ENCODE measurements at regions not wholly inside any gene's neighbourhood (a gene's known extent, or its start where the extent isn't known, plus 50 kb on each side); places are given as distances from the start of the nearest gene placed in this dataset.

DNA sequence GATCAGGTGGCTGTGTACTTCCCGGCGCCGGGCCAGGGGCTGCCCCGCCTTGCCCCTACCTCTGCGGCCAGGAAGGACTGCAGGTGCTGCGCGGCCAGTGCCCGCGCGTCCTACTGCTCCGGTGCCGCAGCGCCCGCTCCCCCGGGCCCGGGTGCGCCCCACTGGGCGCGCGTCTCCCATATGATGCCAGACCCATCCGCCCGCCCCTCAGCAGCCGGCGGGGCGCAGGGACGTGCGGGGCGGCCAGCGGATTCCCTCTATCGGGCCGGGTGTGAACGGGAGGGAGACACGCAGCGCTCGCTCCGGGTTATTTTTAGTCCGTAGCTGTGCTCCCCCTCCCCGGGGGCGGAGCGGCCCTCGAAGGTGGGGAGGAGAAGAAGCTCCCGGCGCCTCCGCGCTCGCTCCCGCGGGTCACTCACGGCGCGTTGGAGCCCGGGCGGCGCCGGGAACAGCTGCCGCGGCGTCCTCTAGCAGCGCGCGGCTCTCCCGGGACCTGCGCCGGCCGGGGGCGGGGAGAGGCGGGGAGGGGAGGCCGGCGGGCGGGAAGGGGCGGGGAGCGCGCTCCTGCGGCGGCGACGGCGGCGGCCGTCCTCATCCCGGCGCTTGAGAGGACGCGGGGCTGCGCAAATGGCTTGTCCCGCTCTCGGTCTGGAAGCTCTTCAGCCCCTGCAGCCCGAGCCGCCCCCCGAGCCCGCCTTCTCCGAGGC lies 103.6 kb downstream of the UCHL1 start:
- DNase-seq, result peak; percentile 61

DNA sequence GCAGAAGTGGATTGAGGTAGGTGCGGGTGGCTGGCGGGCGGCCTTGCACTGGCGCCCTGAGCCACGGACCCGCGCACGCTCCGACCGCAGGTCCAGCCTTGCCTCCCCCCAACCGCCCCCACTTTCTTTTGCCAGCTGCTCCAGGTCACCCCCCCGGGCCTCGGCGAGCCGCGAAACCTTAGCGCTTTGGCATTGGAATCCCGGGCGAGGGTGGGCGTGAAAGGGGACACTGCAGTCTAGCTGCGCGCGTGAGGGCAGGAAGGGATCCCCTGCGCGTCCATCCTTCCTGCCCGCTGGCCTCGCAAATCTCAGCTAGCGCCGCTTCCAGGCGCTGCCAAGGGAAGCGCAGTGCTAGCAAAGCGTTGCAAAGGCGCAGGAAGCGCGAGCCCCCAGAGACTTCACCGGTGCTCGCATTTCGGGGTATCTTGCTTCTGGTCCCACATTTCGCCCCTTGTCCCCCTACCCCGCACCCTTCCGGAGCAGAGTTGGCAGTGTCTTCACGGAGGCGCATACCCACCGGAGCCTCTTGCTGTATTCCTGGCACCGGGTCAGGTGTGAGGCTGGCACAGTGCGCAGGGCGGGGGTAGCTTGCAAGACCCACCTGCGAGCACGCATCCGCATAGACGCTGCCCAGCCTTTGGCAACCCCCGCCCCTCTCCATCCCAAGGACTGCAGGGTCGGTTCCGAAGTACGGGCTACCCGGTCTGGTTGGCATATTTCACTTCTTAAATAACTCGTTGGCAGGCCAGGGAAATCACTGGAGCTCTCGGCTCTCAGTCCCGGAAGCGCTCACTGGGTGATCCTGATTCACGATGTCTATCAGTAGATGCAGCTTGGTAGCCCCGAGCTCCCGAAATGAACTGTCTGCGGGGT lies 104.4 kb downstream of the UCHL1 start:
- DNase-seq, result no peak

DNA sequence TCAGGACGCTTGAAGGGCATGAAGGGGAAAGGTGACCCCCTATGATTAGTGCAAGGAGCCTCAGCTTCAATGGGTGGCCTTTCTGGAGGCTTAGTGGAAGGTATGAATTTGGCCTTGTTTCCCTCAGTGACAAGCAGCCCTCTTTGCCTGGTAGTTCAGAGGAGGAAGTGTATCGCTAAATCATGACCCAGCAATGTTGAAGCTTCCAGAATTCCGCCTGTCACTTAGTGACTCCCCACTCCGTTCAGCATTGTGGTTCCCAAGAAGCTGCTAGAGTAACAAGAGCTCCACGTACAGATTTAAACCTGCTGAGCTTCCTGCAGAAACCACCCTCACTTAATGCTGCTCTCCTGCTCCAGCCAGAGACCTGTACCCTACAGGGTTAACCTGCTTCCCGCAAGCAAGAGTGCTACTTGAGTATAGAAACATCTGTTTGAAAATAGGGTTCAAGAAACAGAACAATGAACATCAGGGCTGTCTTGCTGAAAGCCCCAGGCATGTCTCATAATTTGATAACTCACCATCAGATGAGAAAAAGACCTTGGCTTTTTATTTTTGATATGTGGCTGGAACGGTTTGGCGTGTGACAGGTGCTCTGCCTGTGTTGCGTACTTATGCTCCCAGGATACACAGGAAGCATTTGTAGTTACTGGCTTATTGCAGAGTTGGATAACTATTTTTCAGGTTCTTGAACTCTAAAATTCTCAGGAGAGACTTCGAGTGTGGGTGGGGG lies 105.2 kb downstream of the UCHL1 start:
- DNase-seq, result no peak

DNA sequence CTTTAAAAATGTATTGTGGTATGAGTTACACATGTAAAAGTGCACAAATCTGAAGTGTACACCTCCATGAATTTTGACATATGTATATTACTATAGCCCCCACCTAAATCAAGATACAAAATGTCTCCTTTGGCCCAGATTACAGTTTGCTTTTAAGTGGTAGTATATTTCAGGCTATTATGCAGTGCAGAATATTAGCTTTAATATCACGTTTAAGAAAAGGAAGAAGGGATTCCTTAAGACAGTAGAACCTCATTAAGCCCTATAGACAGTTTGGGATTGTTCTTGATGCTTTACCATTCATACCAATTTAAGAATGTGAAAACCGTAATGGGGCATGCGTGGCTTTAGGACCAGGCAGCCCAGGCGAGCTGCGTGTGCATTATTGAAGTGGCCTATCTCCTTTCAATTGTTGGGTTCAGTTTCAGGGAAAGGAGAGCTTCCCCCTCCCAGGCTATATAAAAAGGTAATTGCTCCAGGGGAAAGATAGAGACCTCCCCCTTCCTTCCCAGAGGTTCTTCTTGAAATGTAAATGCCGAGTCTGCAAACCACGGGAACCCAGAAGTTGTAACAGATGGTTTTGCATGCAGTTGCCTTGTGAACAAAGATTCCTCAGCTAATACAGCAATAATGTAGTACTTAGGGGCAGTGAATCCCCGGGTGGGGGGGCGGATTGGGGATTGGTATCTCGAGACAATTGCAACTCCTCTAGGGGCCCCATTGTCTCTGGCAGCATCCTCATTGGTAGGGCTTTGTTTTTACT lies 106.1 kb downstream of the UCHL1 start:
- no peak for DNase-seq

DNA sequence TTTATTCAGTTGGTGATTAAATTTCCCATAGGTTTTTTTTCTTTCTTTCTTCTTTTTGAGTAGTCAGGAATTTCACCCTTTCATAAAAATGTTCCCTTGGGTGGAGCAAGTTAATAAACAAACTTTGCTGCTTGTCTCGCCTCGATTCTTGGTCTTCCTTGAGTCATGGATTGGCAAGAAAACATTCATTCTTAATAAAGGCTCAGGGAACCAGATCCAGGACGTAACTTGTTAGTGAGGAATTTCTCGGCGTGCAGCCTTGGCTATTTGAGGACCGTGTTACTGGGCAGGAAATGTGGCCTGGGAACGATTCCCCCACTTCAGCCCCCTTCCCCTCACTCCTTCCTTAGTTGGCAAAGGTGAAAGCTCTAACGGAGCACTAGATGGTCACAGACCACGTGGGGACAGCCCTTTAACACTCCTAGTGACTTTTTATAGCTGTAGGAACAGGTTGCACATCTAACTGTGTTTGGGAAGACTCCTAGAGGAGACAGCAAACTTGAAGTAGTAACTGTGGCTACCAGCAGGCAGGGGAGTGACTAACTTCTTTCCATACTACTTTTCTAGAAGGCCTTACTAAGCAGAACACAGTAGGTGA lies 106.8 kb downstream of the UCHL1 start:
- DNase-seq, result no peak

DNA sequence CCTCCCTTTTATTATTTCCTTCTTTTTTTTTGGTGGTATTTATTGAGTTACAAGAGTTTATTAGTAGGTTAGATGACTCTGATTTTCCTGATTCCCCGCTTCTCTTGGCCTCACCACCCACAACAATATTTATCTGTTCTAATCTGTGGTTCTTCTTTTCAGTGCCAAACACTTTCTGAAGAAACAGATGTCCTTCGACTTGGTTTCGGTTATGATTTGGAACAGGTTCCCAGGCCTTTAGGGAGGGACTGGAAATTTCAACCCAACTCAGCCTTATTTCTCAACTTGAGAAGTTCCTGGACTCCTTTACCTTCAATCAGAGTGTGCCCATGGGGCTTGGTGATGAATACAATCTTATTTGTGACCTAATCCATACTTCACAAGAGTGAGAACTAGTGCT lies 108.1 kb downstream of the UCHL1 start:
- DNase-seq, result no peak

DNA sequence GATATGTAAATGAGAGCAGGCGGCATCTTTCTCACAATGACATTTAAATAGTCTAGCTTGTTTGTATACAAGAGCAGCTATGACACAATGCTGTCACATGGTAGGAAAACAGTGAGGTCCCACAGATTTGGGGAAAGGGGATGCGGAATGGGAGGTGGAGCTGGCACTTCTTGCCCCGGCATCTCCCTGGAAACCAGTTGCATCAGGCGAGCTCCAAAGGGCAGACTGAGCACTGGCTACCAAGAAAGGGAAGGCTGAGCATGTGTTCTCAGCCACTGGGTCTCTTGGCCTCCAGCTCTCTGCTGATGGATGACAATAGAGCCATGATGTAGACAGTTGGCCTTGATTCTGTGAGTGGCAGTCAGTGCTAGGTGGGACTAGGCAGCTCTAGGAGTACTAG lies 109.0 kb downstream of the UCHL1 start:
- no peak for DNase-seq

DNA sequence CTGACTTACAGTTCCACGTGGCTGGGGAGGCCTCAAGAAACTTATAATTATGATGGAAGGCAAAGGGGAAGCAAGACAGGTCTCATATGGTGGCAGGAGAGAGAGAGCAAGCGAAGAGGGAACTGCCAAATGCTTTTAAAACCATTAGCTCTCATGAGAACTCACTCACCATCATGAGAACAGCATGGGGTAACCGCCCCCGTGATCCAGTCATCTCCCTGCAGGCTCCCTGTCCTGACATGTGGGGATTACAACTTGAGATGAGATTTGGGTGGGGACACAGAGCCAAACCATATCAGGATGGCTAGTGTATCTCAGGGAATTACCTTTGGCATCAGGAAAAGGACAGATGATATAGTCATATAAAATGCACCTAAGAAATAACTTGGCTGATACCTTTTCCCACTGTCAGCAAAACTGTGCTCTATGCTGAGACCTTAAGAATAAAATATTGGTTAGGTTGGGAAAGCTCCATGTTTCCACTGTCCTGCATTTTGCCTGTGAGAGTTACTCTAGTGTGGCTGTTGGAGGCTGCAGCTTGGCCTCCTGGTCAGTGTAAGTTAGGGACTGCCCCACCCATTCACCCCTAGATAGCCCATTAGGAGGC lies 110.3 kb downstream of the UCHL1 start:
- DNase-seq, result no peak

DNA sequence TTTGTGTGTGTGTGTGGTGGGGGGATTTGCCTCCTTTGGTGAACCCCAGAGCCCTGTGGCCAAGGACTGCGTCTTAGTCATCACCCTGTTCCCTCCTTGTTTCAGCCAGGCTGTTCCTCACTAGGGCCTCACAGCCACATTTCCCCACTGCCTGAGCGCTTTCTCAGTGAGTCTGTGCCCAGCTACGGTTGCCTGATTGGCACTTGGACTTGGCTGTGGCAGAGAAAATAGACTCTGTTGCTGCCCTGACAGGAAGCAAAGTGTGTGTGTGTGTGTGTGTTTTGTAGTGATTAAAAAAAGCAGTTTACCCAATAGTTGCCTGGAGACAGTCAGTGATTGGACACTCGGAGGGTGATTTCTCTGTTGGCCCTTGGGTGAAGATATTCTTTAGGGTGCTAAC lies 113.0 kb downstream of the UCHL1 start:
- DNase-seq, result no peak

DNA sequence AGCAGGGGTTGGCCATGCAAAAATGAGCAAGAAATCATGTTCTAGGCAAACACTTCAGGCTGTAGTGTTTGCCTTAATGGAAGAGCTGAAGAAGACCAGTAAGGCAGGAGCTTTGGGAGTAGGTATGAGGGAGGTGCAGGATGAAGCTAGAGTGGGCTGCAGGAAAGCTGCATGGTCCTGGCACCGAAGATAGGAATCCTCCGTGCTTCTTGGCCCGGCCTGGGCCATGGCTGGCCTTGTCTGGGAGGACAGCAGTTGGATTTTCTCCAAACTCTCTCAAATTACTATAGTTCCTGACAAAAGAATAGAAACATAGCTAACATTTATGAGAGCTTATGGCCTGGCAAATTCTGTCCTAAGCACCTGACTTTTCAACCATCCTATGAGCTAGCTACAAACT lies 116.5 kb downstream of the UCHL1 start:
- DNase-seq, result no peak

DNA sequence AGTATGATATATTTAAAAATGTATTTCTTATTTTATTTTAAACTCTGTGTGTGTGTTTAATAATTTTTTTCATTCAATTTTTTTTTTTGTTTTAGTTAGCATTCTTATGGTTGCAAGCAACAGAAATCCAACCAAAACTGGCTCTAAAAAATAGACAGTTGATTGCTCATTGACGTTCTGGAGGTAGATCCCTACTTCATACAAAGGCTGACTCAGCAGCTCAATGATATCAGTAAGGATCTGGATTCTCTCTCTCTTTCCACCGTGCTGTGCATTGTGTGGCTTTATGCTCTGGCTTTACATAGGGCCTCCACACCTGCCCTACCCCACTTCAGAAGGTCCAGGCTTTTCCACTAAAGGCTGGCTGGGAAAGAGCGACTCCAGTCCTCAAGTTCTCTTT lies 117.8 kb downstream of the UCHL1 start:
- no peak for DNase-seq

DNA sequence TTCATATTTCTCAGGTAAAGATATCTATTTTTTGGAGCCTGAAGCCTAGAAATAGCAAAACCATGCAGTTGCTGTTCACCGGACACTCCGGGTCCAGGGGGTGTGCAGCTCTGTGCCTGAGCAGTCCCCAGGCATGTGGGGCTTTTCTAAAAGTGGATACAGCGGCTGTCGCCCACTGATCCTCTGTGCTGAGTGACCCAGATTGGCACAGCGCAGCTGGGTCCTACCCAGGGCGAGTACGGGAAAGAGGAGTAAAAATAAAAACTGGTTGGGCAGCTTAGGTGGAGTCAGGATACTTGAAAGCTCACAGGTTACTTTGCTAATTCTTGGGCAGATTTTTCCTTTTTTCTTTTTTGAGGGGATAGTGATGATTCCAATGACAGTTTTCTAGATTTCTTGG lies 118.8 kb downstream of the UCHL1 start:
- DNase-seq, result no peak

DNA sequence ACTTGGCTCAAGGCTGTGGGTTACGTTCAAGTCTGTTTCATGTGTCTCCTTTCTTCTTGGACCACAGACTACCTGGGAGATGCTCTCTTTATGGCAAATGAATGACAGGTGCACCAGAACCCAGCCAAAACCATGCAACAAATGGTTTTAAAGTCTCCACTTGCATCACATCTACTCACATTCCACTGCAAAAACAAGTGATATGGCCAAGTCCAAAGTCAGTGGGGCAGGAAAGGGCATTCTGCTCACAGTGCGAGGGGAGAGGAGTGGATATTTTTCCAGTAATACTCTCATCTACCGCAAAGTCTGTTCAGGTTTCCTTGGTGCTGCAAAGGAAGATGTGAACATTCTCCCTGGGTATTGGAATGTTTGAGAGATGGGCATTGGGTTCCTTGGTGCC lies 120.5 kb downstream of the UCHL1 start:
- DNase-seq, result no peak

DNA sequence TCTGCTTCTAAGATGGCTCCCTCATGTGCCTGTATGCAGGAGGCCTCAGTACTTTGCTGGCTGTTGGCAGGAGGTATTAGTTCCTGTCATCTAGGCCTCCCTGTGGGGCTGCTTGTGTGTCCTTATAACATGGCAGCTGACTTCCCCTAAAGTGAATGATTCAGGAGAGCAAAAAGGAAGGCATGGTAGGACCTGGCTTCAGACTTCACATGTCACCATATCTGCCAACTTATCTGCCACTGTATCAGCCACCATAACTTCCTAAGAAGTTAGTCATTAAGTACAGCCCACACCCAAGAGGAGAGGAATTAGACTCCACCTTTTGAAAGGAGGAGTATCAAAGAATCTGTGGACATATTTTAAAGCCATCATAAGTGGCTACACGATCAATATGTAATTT lies 122.5 kb downstream of the UCHL1 start:
- DNase-seq, result no peak

DNA sequence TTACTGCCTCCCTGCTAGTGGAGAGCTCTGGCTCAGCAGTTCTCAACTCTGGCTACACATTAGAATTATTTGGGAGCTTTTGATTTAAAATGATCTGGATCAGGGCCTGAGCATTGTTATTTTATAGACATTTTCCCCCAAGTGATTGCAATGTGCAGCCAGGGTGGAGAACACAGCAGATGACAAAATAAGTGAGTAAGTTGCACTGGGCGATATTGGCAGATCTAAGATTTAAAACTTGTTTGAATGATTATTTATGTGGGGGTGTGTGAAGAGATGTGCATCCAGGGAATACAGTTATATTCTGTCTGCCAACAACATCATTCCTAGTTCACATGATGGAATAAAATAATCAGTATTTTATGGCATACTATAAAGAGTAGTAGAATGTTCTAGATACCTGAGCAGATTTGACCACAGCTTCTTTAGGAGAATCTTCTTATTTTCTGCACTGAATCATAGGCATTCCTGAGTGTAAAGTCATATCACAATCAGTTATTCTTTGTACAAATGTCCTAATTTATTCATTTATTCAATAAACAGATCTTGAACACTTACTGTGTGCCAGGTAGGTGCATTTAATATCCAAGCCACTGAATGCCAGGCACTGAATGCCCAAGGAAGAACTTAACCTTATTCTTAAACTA lies 123.9 kb downstream of the UCHL1 start:
- DNase-seq, result no peak

DNA sequence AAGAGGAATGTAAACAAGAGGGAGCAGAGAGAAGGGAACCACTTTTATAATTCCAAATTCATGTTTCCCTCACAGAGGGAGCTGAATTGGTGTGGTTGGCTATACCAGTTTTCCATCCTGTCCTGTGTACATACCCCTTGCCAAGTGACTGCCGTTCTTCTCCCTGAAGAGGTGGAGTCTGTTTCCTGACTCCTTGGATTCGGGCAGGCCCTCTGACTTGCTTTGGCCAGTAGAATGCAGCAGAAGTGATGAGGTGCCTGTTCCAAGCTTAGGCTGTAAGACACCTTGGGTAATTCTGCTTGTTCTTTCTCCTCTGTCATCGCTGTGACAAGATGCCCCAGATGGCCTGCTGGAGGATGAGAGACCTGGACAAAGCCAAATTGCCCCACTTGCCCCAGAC lies 124.7 kb downstream of the UCHL1 start:
- no peak for DNase-seq

DNA sequence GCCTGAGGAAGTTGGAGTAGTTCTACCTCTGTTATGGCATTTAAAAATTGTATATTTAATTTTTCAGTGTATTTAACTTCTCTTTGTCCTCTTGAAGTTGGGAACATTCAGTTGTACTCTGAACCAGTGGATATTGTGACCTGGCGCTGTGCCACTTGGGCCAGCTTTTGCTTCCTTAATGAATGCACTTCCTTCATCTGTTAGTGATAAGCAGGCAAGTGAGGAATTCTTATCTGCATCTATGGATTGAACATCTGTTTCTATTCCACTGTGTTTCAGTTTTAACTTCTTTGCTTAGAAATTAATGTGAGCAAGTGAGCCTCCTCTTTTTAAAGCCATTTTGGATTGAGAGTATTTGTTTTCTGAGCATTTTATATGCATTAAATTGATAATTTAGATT lies 128.3 kb downstream of the UCHL1 start:
- DNase-seq, result no peak

DNA sequence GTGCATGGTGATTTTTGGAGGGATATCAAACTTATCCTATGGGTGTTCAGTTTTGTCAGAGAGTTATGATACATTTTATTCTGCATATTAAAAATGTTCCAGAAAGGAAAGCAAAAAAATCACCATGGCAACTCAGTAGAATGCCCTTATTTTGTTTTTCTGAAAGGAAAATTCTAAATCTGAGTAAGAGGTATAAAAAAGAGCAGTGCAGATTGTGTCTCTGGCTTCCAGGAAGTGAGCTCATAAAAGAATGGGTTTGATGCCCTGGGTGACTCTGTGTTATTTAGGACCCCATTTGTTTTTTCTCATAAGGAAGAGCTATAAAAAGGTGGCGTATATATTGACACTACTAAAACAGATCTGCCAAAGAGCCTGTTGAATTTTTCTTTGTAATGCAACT lies 128.8 kb downstream of the UCHL1 start:
- no peak for DNase-seq

DNA sequence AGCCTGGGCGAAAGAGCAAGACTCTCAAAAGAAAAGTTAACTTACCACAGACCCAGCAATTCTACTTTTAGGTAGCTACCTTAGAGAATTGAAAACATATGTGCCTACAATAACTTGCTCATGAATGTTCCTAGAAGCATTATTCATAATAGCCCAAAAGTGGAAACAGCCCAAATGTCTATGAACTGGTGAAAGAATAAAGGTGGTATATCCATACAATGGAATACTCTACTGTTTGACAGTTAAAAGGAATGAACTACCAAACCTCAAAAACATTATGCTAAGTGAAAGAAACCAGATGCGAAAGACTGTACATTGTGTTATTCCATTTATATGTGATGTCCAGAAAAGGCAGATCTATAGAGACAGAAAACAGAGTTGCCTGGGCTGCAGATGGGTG lies 131.4 kb downstream of the UCHL1 start:
- no peak for DNase-seq

DNA sequence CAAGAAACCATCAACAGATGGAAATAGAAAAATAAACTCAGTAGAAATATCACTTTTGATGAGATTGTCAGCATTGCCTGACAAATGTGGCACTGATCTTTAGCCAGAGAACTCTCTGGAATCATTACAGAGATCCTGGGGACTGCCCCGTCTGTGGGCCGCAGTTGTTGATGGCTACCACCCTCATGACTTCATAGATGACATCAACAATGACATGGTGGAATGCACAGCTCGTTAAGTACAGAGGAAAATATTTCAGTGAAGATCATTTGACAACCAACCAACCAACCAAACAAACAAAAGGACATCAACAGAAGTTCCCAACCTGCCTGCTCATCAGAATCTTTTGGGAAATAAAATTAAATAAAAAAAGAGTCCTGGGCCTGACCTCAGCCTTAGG lies 132.6 kb downstream of the UCHL1 start:
- no peak for DNase-seq

DNA sequence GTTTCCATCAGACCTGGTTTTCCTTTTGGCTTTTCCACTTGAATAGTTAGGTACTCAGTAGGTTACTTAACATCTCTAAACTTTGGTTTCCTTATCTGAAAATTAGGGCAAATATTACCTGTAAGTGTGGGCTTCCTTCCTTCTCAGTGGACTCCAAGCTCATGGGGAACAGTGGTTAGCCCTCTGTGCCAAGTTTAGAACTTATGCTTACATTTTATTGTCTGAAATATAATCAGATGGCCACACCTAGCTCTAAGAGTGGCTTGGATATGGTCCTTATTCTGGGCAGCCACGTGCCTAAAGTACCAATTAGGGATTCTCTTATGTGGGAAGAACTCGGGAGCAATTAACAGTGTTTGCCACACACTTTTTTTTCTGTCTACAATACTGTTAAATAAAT lies 133.9 kb downstream of the UCHL1 start:
- DNase-seq, result no peak

DNA sequence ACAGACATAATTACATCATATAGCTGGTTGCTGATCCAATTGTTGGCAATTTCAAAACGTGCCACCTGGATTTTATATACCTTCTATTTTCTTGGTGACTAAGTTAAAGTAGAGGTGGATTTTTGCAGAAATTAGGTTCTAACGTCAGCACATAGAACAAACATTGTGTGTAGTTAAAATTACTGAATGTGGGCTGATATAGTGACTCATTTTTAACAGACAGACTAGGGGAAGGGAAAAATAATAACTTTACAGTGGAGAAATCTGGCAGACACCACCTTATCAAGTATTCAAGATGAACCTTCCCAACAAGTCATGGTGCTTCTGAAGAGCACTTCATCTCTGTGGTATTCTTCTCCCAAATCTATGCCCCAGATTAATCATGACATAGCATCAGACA lies 134.5 kb downstream of the UCHL1 start:
- no peak for DNase-seq

All from NCI-H526 treated with DMSO at 0.1 percent for 48 hours (cell line).